GM18861 (cell line): ENCODE measurements at regions not wholly inside any gene's neighbourhood (a gene's known extent, or its start where the extent isn't known, plus 50 kb on each side); places are given as distances from the start of the nearest gene placed in this dataset.

Source experiments
- ATAC-seq: cut with Tn5 transposase; IDR thresholded peaks from one replicate; pipeline ENCODE4 v1.9.1; 2021; ENCODE audit not compliant: unreplicated experiment

- ATAC-seq: no peak
Measured at GRCh38 chr3:107100573-107100972, 276.7 kb upstream of the CCDC54 start.

DNA sequence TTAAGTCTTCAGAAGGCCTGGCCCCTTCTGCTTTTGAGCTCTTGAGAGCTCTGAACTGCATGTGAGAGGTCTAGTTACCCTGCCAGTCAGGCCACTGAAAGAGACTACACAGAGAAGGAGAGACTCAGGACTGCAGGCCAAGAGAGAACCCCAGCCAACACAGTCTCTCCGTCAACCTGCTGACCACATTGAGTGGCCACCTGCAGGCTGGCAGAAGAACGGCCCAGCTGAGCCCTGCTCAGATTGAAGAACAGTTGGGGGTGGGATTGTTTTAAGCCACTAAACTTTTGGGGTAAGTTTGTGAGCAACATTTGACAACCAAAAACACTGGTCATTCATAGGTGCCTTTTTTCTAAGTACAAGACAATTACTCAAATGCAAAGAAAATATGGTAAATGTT, 273.5 kb upstream of the CCDC54 start:
- no peak for ATAC-seq

DNA sequence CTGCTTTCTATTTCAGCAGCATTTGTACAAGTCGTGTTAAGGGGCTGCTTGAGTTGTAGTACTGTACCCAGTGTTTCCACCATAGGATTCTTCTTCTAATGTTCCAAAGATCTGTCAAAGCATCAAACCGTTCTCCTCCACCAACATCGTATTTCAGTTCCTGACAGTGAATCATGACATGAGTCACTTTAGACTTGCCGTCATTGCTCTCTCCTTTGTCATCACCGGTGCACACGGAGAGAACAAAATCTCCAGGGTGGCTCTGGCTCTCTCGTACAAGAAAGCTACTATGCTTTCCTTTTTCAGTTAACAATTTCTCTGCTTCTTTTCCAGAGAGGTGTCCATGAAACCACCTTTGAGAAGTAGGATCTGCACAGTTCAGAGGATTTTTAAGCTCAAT, 270.9 kb upstream of the CCDC54 start:
- ATAC-seq: no peak

GRCh38 chr3:107106907-107107306, 270.3 kb upstream of the CCDC54 start:
- ATAC-seq: no peak

GRCh38 chr3:107110596-107111305, 266.5 kb upstream of the CCDC54 start:
- ATAC-seq: no peak

DNA sequence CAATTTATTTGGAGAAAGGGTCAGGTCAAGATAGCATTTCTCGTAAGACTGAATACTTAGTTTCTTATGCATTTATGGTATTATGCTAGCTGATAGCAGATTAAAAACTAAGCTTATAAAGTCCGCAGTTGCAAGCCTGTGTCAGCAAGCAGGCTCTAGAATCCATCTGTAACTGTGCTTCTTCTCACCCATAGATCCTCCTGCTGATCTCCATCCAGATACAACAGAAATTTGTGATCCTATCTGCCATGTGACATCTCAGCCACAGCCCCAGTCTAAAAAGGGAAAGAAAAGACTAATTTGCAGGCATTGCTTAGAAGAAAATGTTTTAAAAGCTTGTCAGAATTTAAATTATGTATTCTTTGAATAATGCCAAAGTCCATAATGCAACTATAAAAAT, 265.4 kb upstream of the CCDC54 start:
- no peak for ATAC-seq

DNA sequence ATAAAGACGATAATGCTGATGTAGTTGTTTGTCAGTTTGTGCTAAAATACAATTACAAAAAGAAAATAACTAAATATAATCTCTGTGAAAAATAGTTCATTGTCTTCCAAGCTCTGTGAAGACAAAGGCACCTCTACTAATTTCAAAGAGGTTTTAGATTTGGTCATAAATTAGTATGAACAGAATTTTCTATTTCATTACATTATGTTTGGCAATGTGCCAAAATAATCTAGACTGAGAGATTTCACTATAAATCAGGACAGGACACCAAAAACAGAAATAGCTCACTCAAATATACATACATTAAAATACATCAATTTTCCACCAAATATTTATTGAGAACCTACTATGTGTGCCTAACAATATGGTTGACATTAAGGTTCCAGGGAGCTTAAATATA, 264.9 kb upstream of the CCDC54 start:
- no peak for ATAC-seq

GRCh38 chr3:107116251-107116650, 261.0 kb upstream of the CCDC54 start:
- ATAC-seq: no peak

- ATAC-seq: no peak
Measured at GRCh38 chr3:107117156-107117555, 260.1 kb upstream of the CCDC54 start.

- ATAC-seq: no peak
Measured at GRCh38 chr3:107117922-107118536, 259.2 kb upstream of the CCDC54 start.

- ATAC-seq: no peak
Measured at GRCh38 chr3:107124885-107125284, 252.4 kb upstream of the CCDC54 start.

DNA sequence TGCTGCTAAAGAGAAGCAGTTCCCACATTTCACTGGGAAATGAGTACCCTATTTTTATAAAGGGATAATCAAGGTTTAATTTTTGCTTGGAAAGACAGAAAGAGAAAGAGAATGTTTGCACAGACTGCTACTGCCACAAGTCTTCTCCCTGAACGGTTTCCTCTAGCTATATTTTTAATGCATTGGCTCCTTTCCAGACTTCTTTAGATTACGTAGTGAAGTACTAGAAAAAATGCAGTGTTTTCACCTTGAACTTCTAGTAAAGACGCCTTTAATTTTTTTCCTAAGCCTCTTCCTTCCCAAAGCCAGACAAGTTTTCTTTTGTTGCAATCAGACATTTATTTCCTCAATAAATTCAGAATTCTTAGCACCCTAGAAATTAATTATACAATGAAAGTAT, 248.3 kb upstream of the CCDC54 start:
- no peak for ATAC-seq

DNA sequence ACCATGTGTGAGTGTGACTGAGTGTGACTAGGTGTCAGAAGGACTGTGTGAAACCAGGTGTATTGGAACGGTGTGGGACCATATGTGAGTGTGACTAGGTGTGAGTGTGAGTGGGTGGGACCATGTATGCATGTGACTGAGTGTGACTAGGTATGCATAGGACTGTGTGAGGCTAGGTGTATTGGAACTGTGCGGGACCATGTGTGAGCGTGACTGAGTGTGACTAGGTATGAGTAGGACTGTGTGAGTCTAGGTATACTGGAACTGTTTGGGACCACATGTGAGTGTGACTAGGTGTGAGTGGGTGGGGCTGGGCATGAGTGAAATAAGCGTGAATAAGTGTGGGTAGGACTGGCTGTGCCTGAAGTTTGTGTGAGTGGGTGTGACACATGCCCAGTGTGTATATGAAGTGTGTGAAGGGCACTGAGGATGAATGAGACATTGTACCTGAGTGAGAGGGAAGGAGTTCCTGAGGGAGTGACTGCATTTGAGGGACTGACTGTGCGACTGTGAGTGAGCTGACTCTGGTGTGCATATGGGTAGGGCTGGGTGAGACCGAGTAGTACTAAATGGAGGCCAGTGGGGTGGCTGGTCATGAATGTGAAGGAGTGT, 247.0 kb upstream of the CCDC54 start:
- no peak for ATAC-seq

DNA sequence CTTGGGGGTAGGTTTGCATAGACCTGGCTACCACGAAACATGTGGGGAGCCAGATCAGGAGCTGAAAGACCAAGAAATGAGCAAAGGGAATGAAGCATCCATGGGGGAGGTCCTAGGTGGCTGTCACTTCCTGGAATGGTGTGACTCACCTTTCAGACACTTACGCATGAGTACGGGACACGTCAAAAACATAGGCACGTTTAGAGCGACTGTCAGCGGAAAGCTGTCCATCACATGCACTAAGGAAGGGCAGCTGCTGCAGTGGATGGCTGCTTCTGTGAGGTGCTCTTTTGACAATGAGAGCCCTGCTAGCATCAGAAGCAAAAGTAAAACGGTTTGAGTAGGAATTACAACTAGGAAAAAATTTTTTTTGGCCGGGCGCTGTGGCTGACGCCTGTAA, 244.6 kb upstream of the CCDC54 start:
- no peak for ATAC-seq

GRCh38 chr3:107133891-107134290, 243.3 kb upstream of the CCDC54 start:
- no peak for ATAC-seq

DNA sequence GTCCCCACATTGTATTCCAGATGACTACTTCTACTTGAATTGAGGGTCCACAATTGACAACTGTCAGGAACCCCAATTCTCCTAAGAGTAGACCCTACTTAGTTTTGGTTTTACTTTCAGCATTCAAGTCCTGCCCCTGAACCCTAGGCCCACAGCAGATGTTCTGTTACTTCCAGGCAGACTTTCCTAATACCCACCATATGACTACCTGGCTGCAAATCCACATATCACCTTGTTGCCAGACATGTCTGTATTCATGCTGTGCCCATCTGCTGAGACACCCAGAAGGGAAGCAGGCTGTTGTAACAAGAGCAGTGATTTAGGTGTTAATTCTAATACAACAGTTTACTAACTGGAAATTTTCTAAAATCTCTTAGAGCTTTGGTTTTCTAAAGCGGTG, 235.1 kb upstream of the CCDC54 start:
- ATAC-seq: no peak

DNA sequence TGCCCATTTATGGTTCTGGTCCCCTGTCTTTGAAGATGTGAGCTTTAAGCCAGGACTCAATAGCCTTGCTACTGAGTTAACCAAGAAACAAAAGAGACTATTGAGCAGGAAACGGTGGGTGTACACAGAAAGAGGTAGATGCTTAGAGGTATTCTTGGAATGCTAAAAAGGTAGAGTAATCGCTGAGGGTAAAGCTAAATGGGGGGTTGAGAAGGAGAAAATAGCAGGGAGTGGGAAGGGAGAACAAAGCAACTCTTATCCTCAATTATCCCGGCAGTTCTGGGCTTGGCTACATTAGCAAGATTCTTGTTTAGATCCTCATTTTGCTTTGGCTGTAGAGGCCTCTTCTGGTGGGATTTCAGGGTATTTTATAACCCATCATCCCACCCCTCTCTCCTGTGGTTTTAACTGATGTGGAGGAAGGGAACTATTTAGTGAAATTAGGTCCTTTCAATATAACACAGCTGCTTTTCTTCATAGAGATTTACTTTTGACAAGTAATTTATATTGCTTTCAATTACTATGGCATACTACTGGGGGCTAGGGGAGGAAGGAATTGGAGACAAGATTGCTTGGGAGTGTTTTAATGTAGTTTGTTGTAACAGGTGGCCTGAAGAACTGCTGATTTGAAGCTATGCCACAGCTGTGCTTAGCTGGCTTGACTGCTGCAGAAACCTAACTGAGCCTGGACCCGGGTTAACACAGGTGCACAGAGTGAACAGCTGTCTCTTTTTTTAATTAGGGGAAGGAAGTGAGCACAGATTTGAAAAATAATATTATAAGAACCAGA, 234.3 kb upstream of the CCDC54 start:
- no peak for ATAC-seq

DNA sequence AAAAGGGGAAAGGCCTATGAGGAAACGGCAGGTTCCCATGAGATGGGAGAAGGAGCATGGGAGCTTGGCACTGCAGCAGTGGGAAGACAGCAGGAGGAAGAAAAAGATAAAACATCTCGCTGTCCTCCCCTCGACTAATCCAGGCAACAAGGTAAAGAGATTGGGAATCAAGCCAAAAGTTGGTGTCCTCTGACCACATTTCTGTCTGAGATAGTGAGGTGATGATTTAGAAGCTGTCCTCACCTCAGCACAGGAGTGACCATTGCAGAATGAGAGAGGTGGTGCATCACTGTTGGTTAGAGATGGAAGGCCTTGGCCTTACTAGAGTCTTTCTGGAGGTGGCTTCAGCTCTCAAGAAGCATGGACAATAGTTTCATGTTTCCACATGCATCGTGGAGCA, 226.6 kb upstream of the CCDC54 start:
- no peak for ATAC-seq

DNA sequence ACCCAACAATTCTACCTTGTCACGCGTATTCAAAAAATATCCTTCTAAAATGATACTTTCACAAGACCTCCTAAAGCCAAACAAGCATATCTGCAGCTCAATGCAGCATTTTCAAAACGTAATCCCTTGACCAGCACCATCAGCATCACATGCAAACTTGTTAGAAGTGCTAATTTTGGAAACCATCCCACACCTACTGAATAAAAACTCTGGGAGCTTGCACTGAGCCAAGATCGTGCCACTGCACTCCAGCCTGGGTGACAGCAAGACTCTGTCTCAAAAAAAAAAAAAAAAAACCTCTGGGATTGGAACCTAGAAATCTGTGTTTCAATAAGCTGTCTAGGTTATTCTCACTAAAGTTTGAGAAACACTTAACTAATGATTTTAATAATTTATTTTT, 223.3 kb upstream of the CCDC54 start:
- no peak for ATAC-seq

- no peak for ATAC-seq
Measured at GRCh38 chr3:107172411-107172810, 204.8 kb upstream of the CCDC54 start.

GRCh38 chr3:107184375-107184774, 192.9 kb upstream of the CCDC54 start:
- no peak for ATAC-seq

DNA sequence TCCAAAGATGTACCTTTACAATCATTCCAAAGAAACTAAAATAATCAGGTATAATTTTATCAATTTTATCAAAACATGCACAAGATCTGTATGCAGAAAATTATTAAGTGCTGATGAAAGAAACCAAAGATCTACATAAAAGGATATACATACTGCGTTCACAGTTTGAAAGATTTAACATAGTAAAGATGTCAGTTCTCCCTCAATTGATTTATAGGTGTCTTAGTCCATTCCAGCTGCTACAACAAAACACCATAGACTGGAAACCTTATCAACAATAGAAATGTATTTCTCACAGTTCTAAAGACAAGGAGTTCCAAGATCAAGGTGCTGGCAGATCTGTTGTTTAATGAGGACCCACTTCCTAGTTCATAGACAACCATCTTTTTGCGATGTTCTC, 189.0 kb upstream of the CCDC54 start:
- no peak for ATAC-seq
